H9 (cell line): ENCODE measurements at regions not wholly inside any gene's neighbourhood (a gene's known extent, or its start where the extent isn't known, plus 50 kb on each side); places are given as distances from the start of the nearest gene placed in this dataset.
"Not testable (repeated sequence)": the region's sequence is repeated elsewhere in the genome, so short reads cannot be mapped to it uniquely, and the experiment has no call there.

Experiments
- DNase-seq: peaks from one replicate; pipeline ENCODE4 v3.0.0-alpha.2; 2017
- H2AFZ ChIP-seq: one replicate; pipeline ENCODE4 v1.6.1; 2013; ENCODE audit warnings: mild to moderate bottlenecking, low read length, control low read depth, moderate library complexity
- H2AK5ac ChIP-seq: 2 replicates; pipeline ENCODE4 v1.6.1; 2013; ENCODE audit warnings: low read length, control low read depth, mixed read lengths; ENCODE audit not compliant: insufficient read length
- H2BK120ac ChIP-seq: one replicate; pipeline ENCODE4 v1.6.1; 2013; ENCODE audit warnings: low read depth, mild to moderate bottlenecking, low read length, control low read depth, inconsistent platforms; ENCODE audit not compliant: poor library complexity, severe bottlenecking
- H2BK12ac ChIP-seq: 2 replicates; pipeline ENCODE4 v1.6.1; 2013; ENCODE audit warnings: low read length, control low read depth, mixed read lengths, low read depth; ENCODE audit not compliant: insufficient read length
- H2BK15ac ChIP-seq: 2 replicates; pipeline ENCODE4 v1.6.1; 2013; ENCODE audit warnings: low read depth, low read length, control low read depth
- H2BK20ac ChIP-seq: one replicate; pipeline ENCODE4 v1.6.1; 2013; ENCODE audit warnings: low read depth, mild to moderate bottlenecking, low read length, control low read depth, inconsistent platforms; ENCODE audit not compliant: poor library complexity, severe bottlenecking
- H2BK5ac ChIP-seq: 2 replicates; pipeline ENCODE4 v1.6.1; 2013; ENCODE audit warnings: low read length, control low read depth, mixed read lengths; ENCODE audit not compliant: insufficient read length
- H3K14ac ChIP-seq: 2 replicates; pipeline ENCODE4 v1.6.1; 2013; ENCODE audit warnings: low read length, control low read depth; ENCODE audit not compliant: insufficient read depth
- H3K18ac ChIP-seq: 2 replicates; pipeline ENCODE4 v1.6.1; 2013; ENCODE audit warnings: low read depth, mild to moderate bottlenecking, mixed read lengths, low read length, control low read depth; ENCODE audit not compliant: insufficient read length
- H3K23ac ChIP-seq: 2 replicates; pipeline ENCODE4 v1.6.1; 2013; ENCODE audit warnings: low read length, control low read depth, mixed read lengths, low read depth; ENCODE audit not compliant: insufficient read length
- H3K23me2 ChIP-seq: 2 replicates; pipeline ENCODE4 v1.6.1; 2013; ENCODE audit warnings: low read depth, mild to moderate bottlenecking, mixed read lengths, low read length, control low read depth; ENCODE audit not compliant: insufficient read length, poor library complexity, severe bottlenecking
- H3K27ac ChIP-seq: 2 replicates; pipeline ENCODE4 v1.5.1; 2013; ENCODE audit warnings: low read length, control low read depth, mixed read lengths, low read depth; ENCODE audit not compliant: insufficient read length
- H3K27me3 ChIP-seq: 2 replicates; pipeline ENCODE4 v1.6.1; 2013; ENCODE audit warnings: low read length, control low read depth, inconsistent platforms; ENCODE audit not compliant: insufficient read depth
- H3K4ac ChIP-seq: 2 replicates; pipeline ENCODE4 v1.6.1; 2013; ENCODE audit warnings: low read depth, mild to moderate bottlenecking, control low read depth, inconsistent platforms, low read length, moderate library complexity
- H3K4me1 ChIP-seq: 2 replicates; pipeline ENCODE4 v1.6.1; 2013; ENCODE audit warnings: low read length, control low read depth, inconsistent platforms; ENCODE audit not compliant: insufficient read depth
- H3K4me2 ChIP-seq: 2 replicates; pipeline ENCODE4 v1.6.1; 2013; ENCODE audit warnings: low read length, control low read depth, mixed read lengths; ENCODE audit not compliant: insufficient read length, insufficient read depth
- H3K56ac ChIP-seq: 2 replicates; pipeline ENCODE4 v1.6.1; 2013; ENCODE audit warnings: low read depth, mild to moderate bottlenecking, mixed read lengths, low read length, control low read depth; ENCODE audit not compliant: insufficient read length
- H3K79me1 ChIP-seq: 2 replicates; pipeline ENCODE4 v1.6.1; 2013; ENCODE audit warnings: low read depth, mild to moderate bottlenecking, moderate library complexity, low read length, control low read depth, inconsistent platforms; ENCODE audit not compliant: insufficient read depth, poor library complexity, severe bottlenecking
- H3K79me2 ChIP-seq: 2 replicates; pipeline ENCODE4 v1.6.1; 2013; ENCODE audit warnings: low read length, control low read depth, inconsistent platforms; ENCODE audit not compliant: insufficient read depth
- H3K9ac ChIP-seq: 2 replicates; pipeline ENCODE4 v1.6.1; 2013; ENCODE audit warnings: low read length, control low read depth, mixed read lengths; ENCODE audit not compliant: insufficient read length; ENCODE audit errors: extremely low read depth
- H3K9me3 ChIP-seq: one replicate; pipeline ENCODE4 v1.6.1; 2013; ENCODE audit warnings: low read depth, low read length, inconsistent platforms; ENCODE audit not compliant: control insufficient read depth
- H3T11ph ChIP-seq: one replicate; pipeline ENCODE4 v1.6.1; 2013; ENCODE audit warnings: mild to moderate bottlenecking, low read length, control low read depth, inconsistent platforms
- H4K20me1 ChIP-seq: one replicate; pipeline ENCODE4 v1.6.1; 2013; ENCODE audit not compliant: control insufficient read depth, insufficient read length, insufficient read depth
- H4K5ac ChIP-seq: 2 replicates; pipeline ENCODE4 v1.6.1; 2013; ENCODE audit warnings: low read depth, mild to moderate bottlenecking, mixed read lengths, low read length, control low read depth; ENCODE audit not compliant: insufficient read length
- H4K8ac ChIP-seq: replicated peaks from 2 replicates; pipeline ENCODE4 v1.6.1; 2013; ENCODE audit warnings: low read length, control low read depth, mixed read lengths, low read depth; ENCODE audit not compliant: insufficient read length
- H4K91ac ChIP-seq: 2 replicates; pipeline ENCODE4 v1.6.1; 2013; ENCODE audit warnings: low read depth, mild to moderate bottlenecking, moderate library complexity, mixed read lengths, low read length, control low read depth; ENCODE audit not compliant: insufficient read length
- H3K27ac Mint-ChIP-seq, 3 experiments: 2 replicates in 2 of 3; 3 replicates in 1 of 3; pipeline ENCODE4 v1.8.0; 2020 to 2021; ENCODE audit warnings: mixed read lengths in 3 of 3, mild to moderate bottlenecking in 1 of 3, moderate library complexity in 1 of 3
- H3K27me3 Mint-ChIP-seq: 2 replicates; pipeline ENCODE4 v1.8.0; 2021; ENCODE audit warnings: low read depth, mild to moderate bottlenecking, moderate library complexity, mixed read lengths
- H3K36me3 Mint-ChIP-seq, 3 experiments: 2 replicates in 2 of 3; 3 replicates in 1 of 3; pipeline ENCODE4 v1.8.0; 2020 to 2021; ENCODE audit warnings: low read depth in 3 of 3, mixed read lengths in 3 of 3; ENCODE audit not compliant: insufficient read depth in 1 of 3
- H3K4me1 Mint-ChIP-seq, 2 experiments: 2 replicates each; pipeline ENCODE4 v1.8.0; 2020; ENCODE audit warnings: mixed read lengths in 2 of 2
- H3K4me3 Mint-ChIP-seq, 2 experiments: 2 replicates in 1 of 2; 3 replicates in 1 of 2; pipeline ENCODE4 v1.8.0; 2020 to 2021; ENCODE audit warnings: mild to moderate bottlenecking in 2 of 2, mixed read lengths in 2 of 2, moderate library complexity in 1 of 2
- H3K9me3 Mint-ChIP-seq, 2 experiments: 2 replicates in 1 of 2; 3 replicates in 1 of 2; pipeline ENCODE4 v1.8.0; 2020; ENCODE audit warnings: mild to moderate bottlenecking in 2 of 2, mixed read lengths in 2 of 2, moderate library complexity in 1 of 2
- CTCF ChIP-seq: fragments of 200-600 bp; sonication (generic); conservative IDR thresholded peaks from 3 replicates; pipeline ENCODE4 v1.8.0; 2021; ENCODE audit warnings: antibody characterized with exemption, mild to moderate bottlenecking
- WGBS: extraction: QIAGEN DNeasy Blood & Tissue Kit; methylation state at CpG from one replicate; pipeline ENCODE4 v1.1.7; 2013; ENCODE audit warnings: missing lambda C conversion rate, low lambda C conversion rate, mixed read lengths; ENCODE audit not compliant: insufficient read length; ENCODE audit errors: extremely low coverage; 5-methylcytosine and 5-hydroxymethylcytosine counted together

- peaks cover 4 to 5% of the 10 kb centered on the region in 2 experiments; a peak in 3 of 4 replicates for H3K4me1 Mint-ChIP-seq
- H3K9me3 ChIP-seq, result peaks cover 14% of the 10 kb centered on the region
- H2AK5ac ChIP-seq, result no peak overlapping the region
- H3K27ac Mint-ChIP-seq, result peak overlapping the region in 1 of 3 experiments; percentile 46; a peak in 2 of 7 replicates
- no peak overlapping the region for H3K56ac ChIP-seq
- H2AFZ ChIP-seq, result no peak overlapping the region
- no peak overlapping the region for H3T11ph ChIP-seq
- no peaks in the 10 kb centered on the region for H3K79me2 ChIP-seq
- no peak overlapping the region for H3K27ac ChIP-seq
- no peaks in the 10 kb centered on the region for H3K79me1 ChIP-seq
- H3K36me3 Mint-ChIP-seq, result peaks cover 10 to 22% (median 12%) of the 10 kb centered on the region in 3 experiments
- H3K4me2 ChIP-seq, result no peak overlapping the region
- no peaks in the 10 kb centered on the region for H3K4me1 ChIP-seq
- no peak overlapping the region for H2BK12ac ChIP-seq
- H3K9ac ChIP-seq, result no peak overlapping the region
- no peak overlapping the region for H3K23ac ChIP-seq
- H3K4me3 Mint-ChIP-seq, result no peak overlapping the region
- no peak overlapping the region for H4K5ac ChIP-seq
- H2BK5ac ChIP-seq, result no peak overlapping the region
- no peak for DNase-seq
- H3K27me3 ChIP-seq, result no peaks in the 10 kb centered on the region
- no peak overlapping the region for H2BK120ac ChIP-seq
- H4K8ac ChIP-seq, result no peak overlapping the region
- H3K27me3 Mint-ChIP-seq, result no peaks in the 10 kb centered on the region; the same call in 1 of the 2 replicates
- no peak for TF ChIP-seq CTCF
- H4K91ac ChIP-seq, result no peak overlapping the region
- no peak overlapping the region for H3K18ac ChIP-seq
- no peaks in the 10 kb centered on the region for H4K20me1 ChIP-seq
- no peak overlapping the region for H3K14ac ChIP-seq
- no peak overlapping the region for H2BK15ac ChIP-seq
- no peak overlapping the region for H2BK20ac ChIP-seq
- H3K23me2 ChIP-seq, result no peaks in the 10 kb centered on the region
- peaks cover 22 to 23% of the 10 kb centered on the region in 2 experiments for H3K9me3 Mint-ChIP-seq
- no peak overlapping the region for H3K4ac ChIP-seq
These were observed 394.0 kb downstream of the DMRTA1 start for GRCh38 chr9:22840641-22841040.

GRCh38 chr9:22845243-22845642, 398.6 kb downstream of the DMRTA1 start:
- not testable (repeated sequence) for H3K4me1 ChIP-seq, H2BK20ac ChIP-seq, H3K27me3 Mint-ChIP-seq, DNase-seq, H3K9ac ChIP-seq, H3K14ac ChIP-seq, H3K27ac Mint-ChIP-seq, H3K4me1 Mint-ChIP-seq, H3K27me3 ChIP-seq, H3K18ac ChIP-seq, H4K20me1 ChIP-seq, H3K23ac ChIP-seq, H3K79me1 ChIP-seq, H3K4me2 ChIP-seq, H2AFZ ChIP-seq, H3K79me2 ChIP-seq, H3K23me2 ChIP-seq, H4K5ac ChIP-seq, H3K27ac ChIP-seq, H3K56ac ChIP-seq, H3T11ph ChIP-seq, H2BK5ac ChIP-seq, H3K4me3 Mint-ChIP-seq, H4K91ac ChIP-seq, H4K8ac ChIP-seq, H2BK15ac ChIP-seq, H2AK5ac ChIP-seq, H2BK12ac ChIP-seq, H2BK120ac ChIP-seq, H3K4ac ChIP-seq
- H3K9me3 ChIP-seq, result peaks cover 19% of the 10 kb centered on the region
- Mint-ChIP-seq H3K36me3 (peaks cover 25 to 50% (median 34%) of the 10 kb centered on the region in 3 experiments), H3K9me3 (peaks cover 49% of the 10 kb centered on the region in 2 experiments)
- no CpG with 5 or more reads among the region's 1 CpG for WGBS
